GM12874 (cell line): ENCODE measurements at regions not wholly inside any gene's neighbourhood (a gene's known extent, or its start where the extent isn't known, plus 50 kb on each side); places are given as distances from the start of the nearest gene placed in this dataset.

Experiments
- CTCF ChIP-seq: IDR thresholded peaks from 2 replicates; pipeline ENCODE4 v1.5.1; 2011; ENCODE audit warnings: low read depth, mild to moderate bottlenecking, control low read depth, low read length, moderate library complexity; ENCODE audit not compliant: insufficient read depth

GRCh38 chr16:62732092-62732491 lies 695.9 kb upstream of the CDH8 start:
- TF ChIP-seq CTCF, result no peak

GRCh38 chr16:62720651-62721050 lies 684.4 kb upstream of the CDH8 start:
- TF ChIP-seq CTCF, result no peak

- TF ChIP-seq CTCF, result no peak
Measured at GRCh38 chr16:62717026-62717425, 680.8 kb upstream of the CDH8 start.

GRCh38 chr16:62715701-62716100 lies 679.5 kb upstream of the CDH8 start:
- TF ChIP-seq CTCF, result no peak

- TF ChIP-seq CTCF, result no peak
Measured at GRCh38 chr16:62712566-62712965, 676.3 kb upstream of the CDH8 start.

GRCh38 chr16:62711797-62712196 lies 675.6 kb upstream of the CDH8 start:
- TF ChIP-seq CTCF, result no peak

GRCh38 chr16:62709794-62710193 lies 673.6 kb upstream of the CDH8 start:
- TF ChIP-seq CTCF, result no peak

GRCh38 chr16:62701426-62701825 lies 665.2 kb upstream of the CDH8 start:
- TF ChIP-seq CTCF, result no peak
